NCI-H82 treated with DMSO at 0.1 percent for 48 hours (cell line): ENCODE measurements at regions not wholly inside any gene's neighbourhood (a gene's known extent, or its start where the extent isn't known, plus 50 kb on each side); places are given as distances from the start of the nearest gene placed in this dataset.

Experiments used
- DNase-seq: peaks from one replicate; lab custom pipeline; 2025; ENCODE audit not compliant: unreplicated experiment; lab: John Stamatoyannopoulos, UW

DNA sequence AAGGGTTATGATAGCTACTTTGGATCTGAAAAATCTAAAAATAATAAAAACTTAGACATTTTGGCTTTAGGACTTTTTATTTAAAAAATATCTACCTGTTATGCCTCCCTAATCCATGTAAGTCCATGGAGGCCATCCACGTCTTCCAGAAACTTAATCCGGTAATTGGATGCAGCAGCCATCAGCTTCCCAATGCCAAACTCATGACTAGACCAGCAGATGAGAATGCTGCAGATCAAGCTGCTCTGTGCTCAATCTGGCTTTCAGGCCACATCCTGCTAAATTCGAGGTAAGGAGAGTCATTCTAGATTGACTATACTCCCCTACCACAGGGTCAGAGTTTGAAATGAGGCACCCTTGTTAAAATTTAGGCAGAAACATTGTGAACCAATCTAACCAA is 168.5 kb upstream of the TCERG1L start:
- no peak for DNase-seq

- no peak for DNase-seq
Observed at GRCh38 chr10:131480861-131481260, 169.3 kb upstream of the TCERG1L start.

- no peak for DNase-seq
Observed at GRCh38 chr10:131485732-131486131, 174.2 kb upstream of the TCERG1L start.

GRCh38 chr10:131487822-131488221 is 176.3 kb upstream of the TCERG1L start:
- DNase-seq, result no peak

- no peak for DNase-seq
Observed at GRCh38 chr10:131490991-131491594, 179.6 kb upstream of the TCERG1L start.

DNA sequence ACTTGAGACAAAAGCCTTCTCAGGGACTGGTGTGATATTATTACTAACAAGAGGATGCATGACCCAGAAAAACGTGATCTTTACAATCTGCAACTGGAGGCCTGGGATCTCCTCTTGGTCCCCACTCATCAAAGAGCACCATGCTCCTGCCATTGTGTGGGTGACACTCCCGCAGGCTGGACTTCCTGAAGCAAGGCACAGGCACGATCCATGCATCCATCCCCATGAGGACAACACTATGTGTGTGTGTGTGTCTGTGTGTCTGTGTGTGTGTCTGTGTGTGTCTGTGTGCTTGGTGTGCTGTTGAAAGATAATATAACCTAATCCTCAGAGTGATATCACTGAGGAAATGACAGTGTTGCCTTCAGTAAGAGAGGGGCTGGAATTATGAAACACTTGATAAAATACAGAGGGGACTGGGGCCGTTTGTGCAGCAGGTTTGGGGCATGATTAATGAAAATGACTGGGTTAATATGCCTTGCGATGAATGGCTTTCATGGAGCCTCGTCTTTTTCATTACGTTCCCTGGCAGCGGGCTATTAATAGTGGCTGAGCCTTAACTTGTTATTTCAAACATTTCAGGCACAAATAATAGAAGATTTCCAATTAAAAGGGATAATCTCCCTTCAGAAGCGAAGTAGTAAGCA is 180.8 kb upstream of the TCERG1L start:
- no peak for DNase-seq

- DNase-seq, result no peak
Observed at GRCh38 chr10:131493432-131493831, 181.9 kb upstream of the TCERG1L start.

GRCh38 chr10:131494451-131494850 is 182.9 kb upstream of the TCERG1L start:
- no peak for DNase-seq

GRCh38 chr10:131495224-131495623 is 183.7 kb upstream of the TCERG1L start:
- DNase-seq, result no peak

GRCh38 chr10:131495892-131496291 is 184.4 kb upstream of the TCERG1L start:
- DNase-seq, result no peak

DNA sequence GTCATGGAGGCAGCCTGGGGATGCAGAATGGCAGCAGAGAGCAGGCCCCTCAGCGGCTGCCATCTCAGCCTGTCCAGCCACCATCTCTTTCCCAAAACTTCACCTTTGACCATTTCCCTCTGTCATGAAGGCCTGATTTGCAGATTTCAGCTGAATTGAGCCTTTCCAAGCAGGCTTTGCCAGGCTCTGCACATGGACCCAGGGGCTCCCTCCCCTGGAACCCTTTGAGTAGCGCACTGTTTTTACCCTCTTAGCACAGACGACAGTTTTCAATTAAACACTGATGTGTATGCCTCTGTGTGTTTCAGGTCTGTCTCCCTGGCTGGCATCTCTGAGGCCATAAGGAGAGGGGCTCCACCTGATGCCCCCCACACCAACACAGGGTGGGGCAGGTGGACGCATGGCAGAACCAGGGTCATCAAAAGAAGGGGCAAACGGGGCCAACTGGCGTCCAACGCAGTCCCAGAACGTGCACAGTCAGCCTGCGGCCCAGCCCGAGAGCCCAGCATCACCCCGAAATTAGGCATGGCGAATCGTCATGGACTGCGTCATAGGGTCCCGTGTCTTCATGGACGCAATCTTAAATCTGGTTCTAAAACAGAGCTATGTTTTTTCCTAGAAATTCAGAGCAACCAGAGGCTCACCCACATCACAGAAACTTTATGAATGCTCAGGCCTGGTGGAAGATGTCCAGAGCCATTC is 185.0 kb upstream of the TCERG1L start:
- DNase-seq, result no peak

DNA sequence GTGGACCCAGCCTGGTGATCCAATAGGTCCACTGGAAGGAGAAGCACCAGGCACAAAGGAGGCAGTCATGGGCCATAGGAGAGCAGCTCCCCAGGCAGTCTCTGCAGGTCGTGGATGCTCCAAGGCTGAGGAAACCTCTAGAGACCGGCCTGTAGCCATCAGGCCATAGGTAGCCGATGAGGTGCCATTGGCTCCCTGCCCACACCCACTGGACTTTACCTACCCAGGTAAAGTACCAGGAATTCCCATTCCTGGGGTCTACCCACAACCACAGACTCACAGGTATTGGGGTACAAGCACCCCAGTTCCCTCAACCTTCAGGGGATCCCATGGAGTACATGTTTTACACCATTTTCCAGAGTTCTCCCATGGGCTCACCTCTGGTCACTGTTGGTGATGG is 188.0 kb upstream of the TCERG1L start:
- DNase-seq, result no peak

DNA sequence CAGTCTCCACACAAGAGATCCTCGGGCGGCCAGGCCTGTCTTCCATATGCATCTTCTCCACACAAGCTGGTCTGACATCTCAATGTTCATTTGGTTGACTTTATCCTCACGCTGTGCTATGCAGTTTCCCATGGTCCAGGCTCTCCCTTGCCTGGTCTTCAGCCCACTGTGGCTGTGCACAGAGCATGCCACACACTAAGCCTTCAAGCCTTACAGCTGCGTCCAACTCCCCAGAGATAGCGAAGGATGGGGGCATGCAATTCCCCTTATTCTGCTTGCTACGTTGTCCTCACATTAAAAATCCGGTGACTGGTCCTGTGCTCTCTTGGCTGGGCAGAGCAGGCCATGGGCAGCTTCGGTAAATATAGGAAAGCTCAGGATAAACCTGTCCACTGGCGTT is 188.7 kb upstream of the TCERG1L start:
- no peak for DNase-seq

- DNase-seq, result no peak
Observed at GRCh38 chr10:131500892-131501291, 189.4 kb upstream of the TCERG1L start.

DNA sequence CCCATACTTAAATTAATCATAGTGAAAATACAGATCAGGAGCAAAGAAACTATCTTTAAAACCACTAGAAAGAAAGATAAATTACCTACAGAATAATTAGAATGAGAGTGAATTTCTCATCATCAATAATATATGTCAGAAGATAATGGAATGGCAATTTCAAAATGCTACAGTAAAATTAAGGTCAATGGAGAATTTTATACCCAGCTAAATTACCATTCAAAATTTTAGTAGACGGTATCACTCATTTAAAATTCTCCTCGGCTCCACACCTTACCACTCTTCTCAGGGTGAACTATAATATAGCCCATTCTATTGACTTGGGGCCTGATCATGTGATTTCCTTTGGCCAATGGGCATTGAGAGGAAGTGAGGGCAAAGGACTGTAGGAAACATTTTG is 192.5 kb upstream of the TCERG1L start:
- DNase-seq, result no peak

GRCh38 chr10:131511391-131511790 is 199.9 kb upstream of the TCERG1L start:
- no peak for DNase-seq

DNA sequence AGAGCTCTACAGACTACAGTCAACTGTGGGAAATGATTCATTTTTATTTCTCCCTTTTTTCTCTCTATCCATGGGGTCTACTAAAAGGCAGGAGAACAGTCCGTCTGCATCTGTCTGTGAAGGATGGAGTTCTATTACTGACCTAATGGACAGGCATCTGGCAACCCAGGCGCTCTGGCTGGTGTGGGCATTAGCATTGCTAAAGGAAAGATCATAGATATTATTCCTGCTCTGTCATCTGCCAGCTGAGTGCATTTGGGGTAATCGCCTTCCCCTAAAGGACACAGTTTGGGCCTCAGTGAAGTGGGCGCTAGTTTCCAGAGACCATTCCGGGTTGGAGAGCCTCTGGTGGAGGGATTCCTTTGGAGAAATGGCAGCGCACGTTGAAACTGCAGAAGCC is 201.3 kb upstream of the TCERG1L start:
- no peak for DNase-seq

DNA sequence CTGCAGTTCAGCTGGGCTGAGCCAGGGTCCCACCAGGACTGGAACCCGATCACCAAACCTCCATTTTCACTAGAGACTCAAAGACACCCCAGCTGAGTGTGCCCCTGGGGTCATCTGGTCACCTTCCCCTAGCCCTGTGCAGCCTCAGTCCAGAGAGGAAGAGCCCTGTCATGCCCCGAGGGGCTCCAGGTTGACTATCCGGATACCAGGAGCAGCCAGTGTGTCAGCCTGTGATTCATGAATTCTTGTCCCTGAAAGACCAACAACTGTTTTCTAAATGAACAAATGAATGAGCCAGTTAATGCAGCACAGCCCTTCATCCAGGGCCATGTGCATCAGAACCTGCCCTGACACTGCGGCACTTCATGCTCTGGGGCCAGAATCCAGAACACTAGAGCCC is 201.9 kb upstream of the TCERG1L start:
- no peak for DNase-seq

- no peak for DNase-seq
Observed at GRCh38 chr10:131513901-131514300, 202.4 kb upstream of the TCERG1L start.

DNA sequence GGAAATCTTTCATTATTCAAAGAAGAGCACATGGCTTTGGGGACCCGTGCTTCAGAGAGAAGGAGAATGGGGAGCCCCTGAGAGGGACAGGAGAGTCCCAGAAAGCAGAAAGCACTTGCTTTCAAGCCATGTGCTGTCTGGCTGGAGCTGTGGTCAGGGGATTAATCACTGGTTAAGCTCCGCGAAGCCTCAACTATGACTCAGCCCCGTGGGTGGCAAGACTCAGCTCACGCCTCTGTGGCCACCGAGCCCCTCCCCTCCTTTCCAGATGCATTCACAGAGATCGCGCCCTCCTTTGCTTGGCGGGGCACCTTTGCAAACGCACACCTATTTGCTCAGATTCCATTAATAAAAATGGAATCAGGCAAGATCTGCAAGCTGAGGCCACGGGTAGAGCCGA is 202.9 kb upstream of the TCERG1L start:
- no peak for DNase-seq

DNA sequence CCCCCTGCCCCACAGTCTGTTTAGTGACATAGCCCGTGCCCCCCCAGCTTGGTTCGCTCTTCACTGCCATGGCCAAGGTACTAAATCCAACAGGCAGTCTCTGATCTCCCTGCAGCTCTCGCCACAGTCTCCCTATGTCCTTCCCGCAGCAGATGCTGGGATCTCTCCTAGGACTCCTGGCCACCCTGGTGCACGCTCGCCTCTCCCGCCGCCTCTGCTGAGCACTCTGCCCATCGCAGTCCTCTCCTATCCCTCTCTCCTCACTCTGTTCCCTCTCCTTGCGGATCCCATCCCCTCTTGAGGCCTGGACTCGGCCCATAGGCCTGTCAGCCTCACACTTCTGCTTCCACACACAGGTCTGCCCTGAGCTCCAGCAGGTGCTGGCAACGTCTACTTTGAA is 204.8 kb upstream of the TCERG1L start:
- DNase-seq, result no peak

- DNase-seq, result no peak
Observed at GRCh38 chr10:131517781-131518180, 206.3 kb upstream of the TCERG1L start.
